Neuron (in vitro differentiated cells): ENCODE measurements at regions not wholly inside any gene's neighbourhood (a gene's known extent, or its start where the extent isn't known, plus 50 kb on each side); places are given as distances from the start of the nearest gene placed in this dataset.

ENCODE experiments used
- H2AFZ ChIP-seq: one replicate; pipeline ENCODE4 v1.6.1; 2013; ENCODE audit warnings: low read depth, mild to moderate bottlenecking, inconsistent platforms, low read length, moderate library complexity
- H3K27me3 ChIP-seq: one replicate; pipeline ENCODE4 v1.6.1; 2013; ENCODE audit warnings: low read length; ENCODE audit not compliant: insufficient read depth
- H3K36me3 ChIP-seq: one replicate; pipeline ENCODE4 v1.6.1; 2013; ENCODE audit warnings: low read length; ENCODE audit not compliant: insufficient read depth
- H3K4me1 ChIP-seq: one replicate; pipeline ENCODE4 v1.6.1; 2013; ENCODE audit warnings: low read length; ENCODE audit not compliant: insufficient read depth
- H3K4me3 ChIP-seq: 2 replicates; pipeline ENCODE4 v1.5.1; 2013; ENCODE audit warnings: mild to moderate bottlenecking, low read length, moderate library complexity
- H3K9me3 ChIP-seq: one replicate; pipeline ENCODE4 v1.6.1; 2013; ENCODE audit warnings: low read length

DNA sequence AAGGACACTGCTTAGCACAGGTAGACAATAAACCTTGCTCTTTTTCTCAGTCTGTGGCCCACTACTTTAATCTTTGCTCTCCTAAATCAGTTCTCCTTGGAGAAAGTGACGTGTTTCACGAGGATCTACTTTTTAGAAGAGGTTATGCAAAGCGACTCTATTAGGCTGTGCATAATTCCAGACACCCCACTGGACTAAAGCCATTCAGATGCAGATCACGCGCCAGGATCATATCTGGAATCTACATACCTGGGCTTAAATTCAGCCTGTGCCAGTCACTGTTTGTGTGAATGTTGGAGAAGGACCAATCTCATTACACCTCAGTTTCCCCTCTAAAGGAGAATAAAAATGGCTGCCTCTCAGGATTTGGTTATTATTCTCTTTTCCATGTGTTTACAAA lies 413.0 kb upstream of the MYT1L start:
- Histone ChIP-seq H3K36me3 (no peaks in the 10 kb centered on the region), H3K27me3 (no peaks in the 10 kb centered on the region), H3K4me1 (no peaks in the 10 kb centered on the region), H3K9me3 (no peaks in the 10 kb centered on the region), H3K4me3 (no peak overlapping the region), H2AFZ (no peak overlapping the region)

DNA sequence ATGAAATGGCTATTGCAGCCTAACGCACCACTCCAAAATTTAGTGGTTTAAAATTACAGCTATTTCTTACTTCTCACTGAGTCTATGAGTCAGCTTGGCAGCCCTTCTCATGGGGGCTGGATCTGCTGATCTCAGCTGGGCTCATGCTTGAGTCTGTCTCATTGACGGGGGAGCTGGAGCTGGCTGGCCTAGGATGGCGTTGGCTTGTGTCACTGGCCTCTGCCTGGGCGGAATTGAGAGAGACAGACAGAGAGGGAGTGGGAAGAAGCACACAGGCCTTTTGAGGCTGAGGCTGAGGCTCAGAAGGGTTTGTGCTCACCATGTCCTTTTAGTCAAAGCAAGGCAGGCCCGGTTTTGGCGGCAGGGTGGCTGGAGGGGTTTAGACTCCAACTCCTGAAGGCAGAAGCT lies 412.1 kb upstream of the MYT1L start:
- H2AFZ ChIP-seq, result no peak overlapping the region
- no peaks in the 10 kb centered on the region for H3K27me3 ChIP-seq
- H3K4me1 ChIP-seq, result no peaks in the 10 kb centered on the region
- H3K36me3 ChIP-seq, result no peaks in the 10 kb centered on the region
- H3K9me3 ChIP-seq, result no peaks in the 10 kb centered on the region
- H3K4me3 ChIP-seq, result no peak overlapping the region

DNA sequence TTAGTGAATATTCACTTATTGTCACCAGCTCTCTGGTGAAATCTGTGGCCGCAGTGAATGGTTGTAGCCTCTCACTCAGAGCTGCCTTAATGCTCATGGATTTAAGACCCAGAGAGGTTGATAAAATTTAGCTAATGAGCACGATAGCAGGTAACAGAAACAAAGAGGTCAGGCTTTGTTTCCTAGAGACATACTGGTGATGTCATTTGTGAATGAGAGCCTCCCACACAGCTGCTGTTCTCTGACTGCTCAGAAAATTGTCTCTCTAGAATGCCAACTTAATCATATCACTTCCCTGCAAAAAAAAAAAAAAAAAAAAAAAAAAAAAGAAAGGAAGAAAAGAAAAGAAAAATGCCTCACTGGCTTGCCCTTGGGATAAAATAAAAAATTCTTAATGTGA lies 411.7 kb upstream of the MYT1L start:
- H2AFZ ChIP-seq, result no peak overlapping the region
- no peaks in the 10 kb centered on the region for H3K36me3 ChIP-seq
- H3K4me3 ChIP-seq, result no peak overlapping the region
- H3K9me3 ChIP-seq, result no peaks in the 10 kb centered on the region
- no peaks in the 10 kb centered on the region for H3K27me3 ChIP-seq
- no peaks in the 10 kb centered on the region for H3K4me1 ChIP-seq

DNA sequence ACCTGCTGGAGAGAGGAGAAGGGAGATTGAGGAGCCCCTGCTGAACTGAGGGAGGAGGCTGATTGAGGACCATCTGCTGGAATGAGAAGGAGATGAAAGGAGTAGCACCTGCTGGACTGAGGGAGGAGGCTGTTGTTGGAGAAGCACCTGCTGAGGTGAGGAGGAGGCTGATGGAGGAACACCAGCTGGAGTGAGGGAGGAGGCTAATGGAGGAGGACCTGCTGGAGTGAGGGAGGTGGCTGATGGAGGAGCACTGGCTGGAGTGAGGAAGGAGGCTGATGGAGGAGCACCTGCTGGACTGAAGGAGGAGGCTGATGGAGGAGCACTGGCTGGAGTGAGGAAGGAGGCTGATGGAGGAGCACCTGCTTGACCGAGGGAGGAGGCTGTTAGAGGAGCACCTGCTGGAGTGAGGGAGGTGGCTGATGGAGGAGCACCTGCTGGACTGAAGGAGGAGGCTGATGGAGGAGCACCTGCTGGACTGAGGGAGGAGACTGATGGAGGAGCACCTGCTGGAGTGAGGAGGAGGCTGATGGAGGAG lies 409.2 kb upstream of the MYT1L start:
- Histone ChIP-seq H3K4me3 (no peak overlapping the region), H3K36me3 (no peaks in the 10 kb centered on the region), H3K9me3 (no peaks in the 10 kb centered on the region), H3K4me1 (no peaks in the 10 kb centered on the region), H3K27me3 (no peaks in the 10 kb centered on the region), H2AFZ (no peak overlapping the region)

DNA sequence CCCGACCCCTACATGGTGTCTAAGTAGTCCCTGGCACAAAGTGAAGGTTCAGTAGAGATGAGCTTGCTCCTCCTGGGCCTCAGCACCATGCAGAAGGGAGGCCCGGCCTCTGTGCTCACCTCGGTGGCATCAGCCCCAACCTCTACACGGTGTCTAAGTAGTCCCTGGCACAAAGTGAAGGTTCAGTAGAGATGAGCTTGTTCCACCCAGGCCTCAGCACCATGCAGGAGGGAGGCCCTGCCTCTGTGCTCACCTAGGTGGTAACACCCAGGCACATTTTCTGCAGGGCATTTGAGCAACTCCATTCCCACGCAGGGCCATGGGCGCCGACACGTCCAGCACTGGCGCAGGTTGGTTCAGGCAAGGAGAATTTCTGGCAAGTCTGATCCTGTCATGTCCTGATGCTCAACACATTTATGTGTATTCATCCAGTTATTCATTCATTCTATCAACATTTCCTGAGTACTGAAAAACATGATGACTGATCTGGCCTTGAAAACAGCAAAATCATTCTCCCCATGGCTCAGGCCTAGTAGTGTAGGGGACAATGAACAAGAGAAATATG lies 408.2 kb upstream of the MYT1L start:
- Histone ChIP-seq H3K27me3 (no peaks in the 10 kb centered on the region), H3K4me1 (no peaks in the 10 kb centered on the region), H3K36me3 (no peaks in the 10 kb centered on the region), H2AFZ (no peak overlapping the region), H3K4me3 (no peak overlapping the region), H3K9me3 (no peaks in the 10 kb centered on the region)

DNA sequence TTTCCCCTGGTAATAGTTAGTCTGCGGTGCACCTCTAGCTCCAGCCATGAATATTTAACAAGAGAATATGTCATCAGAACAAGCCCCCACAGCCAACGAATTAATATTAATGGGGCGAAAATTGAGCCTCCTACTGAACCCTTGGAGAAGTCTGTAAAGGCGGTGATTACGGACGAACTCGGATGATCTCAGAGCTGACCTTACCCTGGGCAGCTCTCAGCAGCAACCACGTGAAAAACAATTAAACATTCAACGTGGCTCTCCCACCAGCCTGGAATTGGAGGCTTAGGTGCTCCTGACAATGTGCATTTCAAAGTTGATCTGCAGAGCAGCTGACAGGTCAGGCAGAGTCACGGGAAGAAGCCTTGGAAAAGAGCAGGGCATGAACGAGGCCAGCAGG lies 407.6 kb upstream of the MYT1L start:
- H3K4me1 ChIP-seq, result no peaks in the 10 kb centered on the region
- no peaks in the 10 kb centered on the region for H3K27me3 ChIP-seq
- no peak overlapping the region for H3K4me3 ChIP-seq
- H3K9me3 ChIP-seq, result no peaks in the 10 kb centered on the region
- no peaks in the 10 kb centered on the region for H3K36me3 ChIP-seq
- no peak overlapping the region for H2AFZ ChIP-seq

DNA sequence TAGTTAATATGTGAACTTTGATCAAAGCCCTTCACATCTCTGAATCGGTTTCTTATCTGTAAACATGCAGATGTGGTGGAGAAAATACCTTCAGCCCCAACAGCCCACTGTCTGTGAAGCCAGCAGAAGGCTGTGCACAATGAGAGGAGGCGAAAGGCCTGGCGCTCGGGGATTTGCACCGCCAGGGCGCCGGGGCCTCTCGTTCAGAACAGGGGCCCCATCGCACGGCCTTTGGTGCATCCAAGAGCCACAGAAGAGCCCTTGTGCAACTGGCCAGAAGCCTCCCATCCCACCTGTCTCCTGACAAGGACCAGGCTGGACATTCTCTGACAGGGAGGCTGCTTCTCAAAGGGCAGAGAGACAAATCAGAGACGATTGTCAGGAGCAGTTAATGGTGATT lies 407.2 kb upstream of the MYT1L start:
- Histone ChIP-seq H3K4me1 (no peaks in the 10 kb centered on the region), H2AFZ (no peak overlapping the region), H3K36me3 (no peaks in the 10 kb centered on the region), H3K4me3 (no peak overlapping the region), H3K9me3 (no peaks in the 10 kb centered on the region), H3K27me3 (no peaks in the 10 kb centered on the region)

DNA sequence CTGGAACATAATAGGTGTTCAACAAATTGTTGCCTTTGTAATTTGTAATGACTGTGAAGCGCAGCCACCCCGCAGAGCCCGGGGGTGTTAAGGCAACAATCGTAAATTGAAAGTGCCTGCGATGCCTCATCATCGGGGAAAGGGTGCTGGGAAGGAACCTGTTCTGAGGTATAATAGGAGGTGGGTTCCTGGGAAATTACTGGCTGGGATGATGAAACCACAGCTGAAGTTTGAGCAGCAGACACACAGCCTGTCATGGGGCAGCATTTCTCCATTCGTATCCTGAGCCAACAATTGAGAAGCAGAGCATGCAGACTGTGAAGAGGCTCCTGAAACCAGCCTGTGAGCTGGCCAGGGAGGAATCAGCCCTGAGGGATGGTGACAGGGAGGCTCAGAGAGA lies 404.0 kb upstream of the MYT1L start:
- no peaks in the 10 kb centered on the region for H3K4me1 ChIP-seq
- no peaks in the 10 kb centered on the region for H3K9me3 ChIP-seq
- H2AFZ ChIP-seq, result no peak overlapping the region
- H3K4me3 ChIP-seq, result no peak overlapping the region
- no peaks in the 10 kb centered on the region for H3K36me3 ChIP-seq
- no peaks in the 10 kb centered on the region for H3K27me3 ChIP-seq

DNA sequence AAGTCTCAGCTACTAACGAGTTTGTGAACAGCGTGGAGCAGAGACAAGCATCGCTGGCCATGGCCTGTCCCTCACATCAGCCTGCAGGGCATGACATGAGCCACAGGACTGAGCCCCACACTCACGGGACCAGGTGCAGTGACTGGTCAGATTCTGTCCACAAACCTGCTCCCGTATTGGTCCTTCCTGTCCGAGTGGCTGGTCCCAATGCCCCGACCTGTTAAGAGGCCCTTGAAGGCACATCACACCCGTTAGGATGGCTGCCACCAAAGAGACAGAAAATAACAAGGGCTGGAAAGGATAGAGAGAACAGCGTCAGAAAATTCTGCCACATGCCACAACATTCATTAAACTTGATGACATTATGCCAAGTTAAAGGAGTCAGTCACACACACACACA lies 403.2 kb upstream of the MYT1L start:
- H3K27me3 ChIP-seq, result no peaks in the 10 kb centered on the region
- no peaks in the 10 kb centered on the region for H3K4me1 ChIP-seq
- H2AFZ ChIP-seq, result no peak overlapping the region

DNA sequence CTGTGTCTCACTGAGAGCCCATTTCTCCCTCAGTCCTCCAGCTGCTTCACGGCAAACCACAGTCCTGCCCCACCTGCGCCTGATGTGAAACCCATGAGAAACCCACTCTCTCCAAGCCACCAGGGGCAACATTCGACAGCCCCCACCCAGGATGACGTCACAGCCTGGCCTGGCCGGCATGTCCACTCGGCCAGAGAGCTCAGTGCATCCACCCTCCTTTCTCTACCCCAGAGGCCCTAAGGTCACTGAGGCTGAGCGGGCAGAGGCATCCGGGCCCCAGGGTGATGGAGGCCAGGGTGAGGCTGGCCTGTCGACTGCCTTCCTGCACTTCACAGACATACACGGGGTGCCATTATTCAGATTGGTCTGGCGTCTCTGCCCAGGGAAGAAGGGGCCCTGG lies 402.7 kb upstream of the MYT1L start:
- Histone ChIP-seq H2AFZ (no peak overlapping the region), H3K27me3 (no peaks in the 10 kb centered on the region), H3K4me1 (no peaks in the 10 kb centered on the region), H3K9me3 (no peaks in the 10 kb centered on the region), H3K36me3 (no peaks in the 10 kb centered on the region), H3K4me3 (no peak overlapping the region)

More for the DNA sequence above, 403.2 kb upstream of the MYT1L start:
- Histone ChIP-seq H3K36me3 (no peaks in the 10 kb centered on the region), H3K9me3 (no peaks in the 10 kb centered on the region), H3K4me3 (no peak overlapping the region)

DNA sequence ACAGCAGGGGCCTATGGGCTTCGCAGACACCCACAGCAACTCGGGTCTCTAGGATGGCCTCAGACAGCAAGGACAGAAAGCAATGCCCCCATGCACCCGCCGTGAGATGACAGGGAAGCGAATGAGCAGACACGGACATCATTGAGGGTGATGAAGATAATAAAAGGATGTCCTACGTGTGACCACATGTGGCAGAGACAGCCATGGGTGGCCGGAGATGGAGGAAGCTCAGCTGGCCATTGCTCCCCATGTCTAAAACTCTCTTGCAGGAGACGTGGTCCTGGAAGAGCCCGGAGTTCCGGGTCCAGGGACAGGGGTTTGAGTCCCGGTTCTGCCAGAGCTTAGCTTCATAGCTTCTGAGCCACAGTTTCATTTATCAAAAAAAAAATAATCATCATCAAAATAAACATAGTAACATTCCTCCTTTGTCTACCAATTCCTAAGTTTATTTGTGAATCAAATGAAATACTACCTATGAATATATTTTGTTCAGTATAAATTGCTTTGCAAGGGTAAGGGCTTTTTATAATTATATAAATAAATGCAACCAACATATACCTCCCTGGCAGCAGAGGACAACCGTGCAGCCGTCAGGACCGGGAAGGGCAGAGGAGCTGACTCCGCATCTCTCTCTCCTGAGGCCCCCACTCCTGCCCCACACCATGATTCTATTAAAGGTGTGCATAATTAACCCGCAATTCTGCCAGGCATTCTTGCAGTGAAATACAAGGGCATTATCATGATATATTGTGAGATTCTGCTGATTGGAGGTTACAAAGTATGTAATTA lies 401.4 kb upstream of the MYT1L start:
- Histone ChIP-seq H3K4me3 (no peak overlapping the region), H2AFZ (no peak overlapping the region), H3K9me3 (no peaks in the 10 kb centered on the region), H3K4me1 (no peaks in the 10 kb centered on the region), H3K36me3 (no peaks in the 10 kb centered on the region), H3K27me3 (no peaks in the 10 kb centered on the region)

DNA sequence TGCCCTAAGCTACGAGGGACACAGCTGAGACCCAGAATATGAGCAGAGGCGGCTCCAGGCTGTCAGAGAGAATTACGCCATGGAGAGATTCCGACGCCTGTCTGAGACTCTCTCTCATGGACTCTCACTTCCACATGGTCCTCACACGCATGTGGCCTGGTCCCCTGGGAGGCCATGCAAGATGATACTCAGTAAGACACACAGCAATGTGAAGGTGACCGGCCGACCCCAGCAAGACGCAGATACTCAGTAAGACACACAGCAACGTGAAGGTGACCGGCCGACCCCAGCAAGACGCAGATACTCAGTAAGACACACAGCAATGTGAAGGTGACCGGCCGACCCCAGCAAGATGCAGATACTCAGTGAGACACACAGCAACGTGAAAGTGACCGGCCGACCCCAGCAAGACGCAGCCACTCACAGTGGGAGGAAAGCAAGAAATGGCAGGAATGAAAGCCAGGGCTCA lies 400.8 kb upstream of the MYT1L start:
- Histone ChIP-seq H3K4me3 (no peak overlapping the region), H3K9me3 (no peaks in the 10 kb centered on the region), H3K4me1 (no peaks in the 10 kb centered on the region), H2AFZ (no peak overlapping the region), H3K27me3 (no peaks in the 10 kb centered on the region), H3K36me3 (no peaks in the 10 kb centered on the region)

DNA sequence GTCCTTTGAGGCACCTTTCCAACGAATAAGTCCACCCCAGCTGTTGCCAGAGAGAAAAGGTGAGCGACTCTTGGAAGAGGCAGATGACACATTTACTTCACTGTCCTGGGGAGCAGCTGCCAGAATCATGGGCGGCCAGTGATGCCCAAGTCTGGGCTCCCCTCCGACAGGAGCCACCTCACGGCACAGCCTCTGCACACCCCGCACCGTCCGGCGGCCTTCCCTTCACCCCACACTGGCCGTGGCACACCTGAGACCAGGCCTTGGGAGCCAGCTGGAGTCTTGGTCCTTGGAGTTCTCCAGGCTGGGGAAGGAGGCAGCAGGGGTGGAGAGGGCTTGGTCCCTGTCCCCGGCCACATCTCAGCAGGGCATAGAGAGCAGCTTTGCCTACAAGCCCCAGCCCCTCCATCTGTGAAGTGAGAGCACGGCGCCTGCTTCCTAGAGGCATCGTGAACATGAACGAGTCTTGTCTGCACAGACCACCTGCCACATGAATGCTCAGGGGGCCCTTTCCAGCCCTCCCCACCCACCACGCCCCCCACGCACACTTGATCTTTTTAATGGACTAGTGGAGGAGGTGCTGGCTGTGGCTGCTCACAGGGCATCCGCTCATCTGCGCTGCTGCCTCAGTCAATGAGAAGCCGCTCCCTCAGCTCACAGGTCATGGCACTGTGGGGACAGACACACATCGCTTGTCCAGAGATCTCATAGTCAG lies 400.2 kb upstream of the MYT1L start:
- Histone ChIP-seq H2AFZ (no peak overlapping the region), H3K9me3 (no peaks in the 10 kb centered on the region), H3K36me3 (no peaks in the 10 kb centered on the region), H3K27me3 (no peaks in the 10 kb centered on the region), H3K4me1 (no peaks in the 10 kb centered on the region), H3K4me3 (no peak overlapping the region)
